Lower leg skin (tissue), 3 donors: ENCODE measurements at regions not wholly inside any gene's neighbourhood (a gene's known extent, or its start where the extent isn't known, plus 50 kb on each side); places are given as distances from the start of the nearest gene placed in this dataset.

Source experiments
- POLR2A ChIP-seq, 2 donors: fragments of 450-650 bp; IDR thresholded peaks; one replicate each; pipeline ENCODE4 v1.6.1; 2016 to 2017; ENCODE audit warnings: antibody characterized with exemption in 2 of 2, mild to moderate bottlenecking in 1 of 2, moderate library complexity in 1 of 2
- TF ChIP-seq, protein P1 (sequence below), 3 donors: fragments of 450-650 bp; IDR thresholded peaks; one replicate each; pipeline ENCODE4 v1.5.1; 2016; ENCODE audit warnings: antibody characterized with exemption in 3 of 3, mild to moderate bottlenecking in 3 of 3, moderate library complexity in 2 of 3

DNA sequence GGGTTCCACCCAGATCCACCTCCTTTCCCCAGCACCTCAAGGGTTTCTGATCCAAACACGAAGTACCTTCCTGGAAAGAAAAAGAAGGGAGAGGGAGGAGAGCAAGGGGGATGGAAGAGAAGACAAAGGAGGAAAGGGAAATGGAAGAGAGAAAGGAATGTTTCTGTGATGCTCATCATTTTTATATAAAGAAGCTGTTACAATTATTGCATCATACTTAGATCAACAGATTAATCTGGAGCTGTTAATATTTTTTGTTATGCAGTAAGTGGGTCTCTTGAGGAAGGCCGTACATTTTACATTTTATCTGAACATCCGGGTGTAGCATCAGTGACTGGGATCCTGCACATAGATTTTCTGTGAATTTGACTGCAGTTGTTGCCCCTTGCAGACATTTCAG, 60.6 kb upstream of the NEDD4L start:
- TF ChIP-seq, protein P1, sequence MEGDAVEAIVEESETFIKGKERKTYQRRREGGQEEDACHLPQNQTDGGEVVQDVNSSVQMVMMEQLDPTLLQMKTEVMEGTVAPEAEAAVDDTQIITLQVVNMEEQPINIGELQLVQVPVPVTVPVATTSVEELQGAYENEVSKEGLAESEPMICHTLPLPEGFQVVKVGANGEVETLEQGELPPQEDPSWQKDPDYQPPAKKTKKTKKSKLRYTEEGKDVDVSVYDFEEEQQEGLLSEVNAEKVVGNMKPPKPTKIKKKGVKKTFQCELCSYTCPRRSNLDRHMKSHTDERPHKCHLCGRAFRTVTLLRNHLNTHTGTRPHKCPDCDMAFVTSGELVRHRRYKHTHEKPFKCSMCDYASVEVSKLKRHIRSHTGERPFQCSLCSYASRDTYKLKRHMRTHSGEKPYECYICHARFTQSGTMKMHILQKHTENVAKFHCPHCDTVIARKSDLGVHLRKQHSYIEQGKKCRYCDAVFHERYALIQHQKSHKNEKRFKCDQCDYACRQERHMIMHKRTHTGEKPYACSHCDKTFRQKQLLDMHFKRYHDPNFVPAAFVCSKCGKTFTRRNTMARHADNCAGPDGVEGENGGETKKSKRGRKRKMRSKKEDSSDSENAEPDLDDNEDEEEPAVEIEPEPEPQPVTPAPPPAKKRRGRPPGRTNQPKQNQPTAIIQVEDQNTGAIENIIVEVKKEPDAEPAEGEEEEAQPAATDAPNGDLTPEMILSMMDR (IDR thresholded peaks at IDR 0.05) = no peak
- TF ChIP-seq POLR2A (IDR thresholded peaks at IDR 0.05) = no peak
